Astrocyte (in vitro differentiated cells and primary cell): ENCODE measurements at regions not wholly inside any gene's neighbourhood (a gene's known extent, or its start where the extent isn't known, plus 50 kb on each side); places are given as distances from the start of the nearest gene placed in this dataset.

Source experiments
- DNase-seq: peaks from one replicate; pipeline ENCODE4 v3.0.0-alpha.2; 2010; ENCODE audit warnings: low read depth
- FAIRE-seq: peaks from 2 replicates; lab custom pipeline; 2011; peaks lifted over from hg19 to GRCh38; lab: Jason Lieb, UNC
- H2AFZ ChIP-seq: 2 replicates; pipeline ENCODE4 v1.6.0; 2012; ENCODE audit warnings: low read depth, low read length, inconsistent platforms
- H3K27ac ChIP-seq: 2 replicates; pipeline ENCODE4 v1.5.1; 2011; ENCODE audit warnings: low read depth, low read length, inconsistent platforms
- H3K27me3 ChIP-seq: 2 replicates; pipeline ENCODE4 v1.6.0; 2011; ENCODE audit warnings: low read length, inconsistent platforms; ENCODE audit not compliant: insufficient read depth
- H3K36me3 ChIP-seq: 2 replicates; pipeline ENCODE4 v1.5.1; 2011; ENCODE audit warnings: low read length, inconsistent platforms; ENCODE audit not compliant: insufficient read depth
- H3K4me1 ChIP-seq: 2 replicates; pipeline ENCODE4 v1.5.1; 2011; ENCODE audit warnings: low read length, inconsistent platforms; ENCODE audit not compliant: insufficient read depth
- H3K4me2 ChIP-seq: 2 replicates; pipeline ENCODE4 v1.6.0; 2012; ENCODE audit warnings: low read length, inconsistent platforms
- H3K4me3 ChIP-seq: 2 replicates; pipeline ENCODE4 v1.5.1; 2011; ENCODE audit warnings: low read depth, mild to moderate bottlenecking, low read length, inconsistent platforms; ENCODE audit not compliant: insufficient read depth
- H3K79me2 ChIP-seq: 2 replicates; pipeline ENCODE4 v1.6.0; 2012; ENCODE audit warnings: mild to moderate bottlenecking, low read length, inconsistent platforms; ENCODE audit not compliant: insufficient read depth
- H3K9ac ChIP-seq: 2 replicates; pipeline ENCODE4 v1.6.0; 2012; ENCODE audit warnings: mild to moderate bottlenecking, low read length, inconsistent platforms
- H3K9me3 ChIP-seq: 2 replicates; pipeline ENCODE4 v1.5.1; 2012; ENCODE audit warnings: low read depth, mild to moderate bottlenecking, low read length, inconsistent platforms; ENCODE audit not compliant: insufficient read depth
- H4K20me1 ChIP-seq: 2 replicates; pipeline ENCODE4 v1.6.0; 2012; ENCODE audit warnings: low read length, inconsistent platforms; ENCODE audit not compliant: insufficient read depth
- H3K27ac Mint-ChIP-seq: one replicate; pipeline ENCODE4 v1.8.0; 2021; ENCODE audit warnings: mild to moderate bottlenecking, mixed read lengths; ENCODE audit not compliant: unreplicated experiment
- H3K27me3 Mint-ChIP-seq: one replicate; pipeline ENCODE4 v1.8.0; 2021; ENCODE audit warnings: low read depth, mixed read lengths; ENCODE audit not compliant: unreplicated experiment
- H3K36me3 Mint-ChIP-seq: one replicate; pipeline ENCODE4 v1.8.0; 2021; ENCODE audit warnings: low read depth, mixed read lengths; ENCODE audit not compliant: unreplicated experiment
- H3K4me1 Mint-ChIP-seq: one replicate; pipeline ENCODE4 v1.8.0; 2021; ENCODE audit warnings: low read depth, mixed read lengths; ENCODE audit not compliant: unreplicated experiment
- H3K4me3 Mint-ChIP-seq: one replicate; pipeline ENCODE4 v1.8.0; 2021; ENCODE audit warnings: mild to moderate bottlenecking, moderate library complexity, mixed read lengths; ENCODE audit not compliant: unreplicated experiment
- H3K9me3 Mint-ChIP-seq: one replicate; pipeline ENCODE4 v1.8.0; 2021; ENCODE audit warnings: mild to moderate bottlenecking, mixed read lengths; ENCODE audit not compliant: unreplicated experiment
- CTCF ChIP-seq: IDR thresholded peaks from 2 replicates; pipeline ENCODE4 v1.5.1; 2011; ENCODE audit warnings: low read depth, mild to moderate bottlenecking, inconsistent platforms, low read length, moderate library complexity; ENCODE audit not compliant: insufficient read depth
- EZH2 ChIP-seq: IDR thresholded peaks from 2 replicates; pipeline ENCODE4 v1.6.1; 2012; ENCODE audit warnings: mild to moderate bottlenecking, low read length, inconsistent platforms; ENCODE audit not compliant: insufficient read depth

- H4K20me1 ChIP-seq, result no peaks in the 10 kb centered on the region
- peaks cover 4% of the 10 kb centered on the region for H3K9me3 Mint-ChIP-seq
- H3K36me3 ChIP-seq, result no peaks in the 10 kb centered on the region
- no peak overlapping the region for H3K9ac ChIP-seq
- no peak overlapping the region for H3K27ac Mint-ChIP-seq
- no peaks in the 10 kb centered on the region for H3K27me3 Mint-ChIP-seq
- H3K4me1 Mint-ChIP-seq, result peaks cover 25% of the 10 kb centered on the region
- FAIRE-seq, result no peak
- no peaks in the 10 kb centered on the region for H3K36me3 Mint-ChIP-seq
- TF ChIP-seq CTCF (no peak), EZH2 (no peak)
- no peak overlapping the region for H3K27ac ChIP-seq
- peaks cover 8% of the 10 kb centered on the region for H3K4me1 ChIP-seq
- no peak for DNase-seq
- H3K9me3 ChIP-seq, result no peaks in the 10 kb centered on the region
- no peaks in the 10 kb centered on the region for H3K79me2 ChIP-seq
- H2AFZ ChIP-seq, result no peak overlapping the region
- peaks cover 15% of the 10 kb centered on the region for H3K27me3 ChIP-seq
- no peak overlapping the region for H3K4me3 Mint-ChIP-seq
- no peak overlapping the region for H3K4me3 ChIP-seq
- H3K4me2 ChIP-seq, result no peak overlapping the region
These were observed 294.8 kb downstream of the CDC5L start for GRCh38 chr6:44682280-44682679.

DNA sequence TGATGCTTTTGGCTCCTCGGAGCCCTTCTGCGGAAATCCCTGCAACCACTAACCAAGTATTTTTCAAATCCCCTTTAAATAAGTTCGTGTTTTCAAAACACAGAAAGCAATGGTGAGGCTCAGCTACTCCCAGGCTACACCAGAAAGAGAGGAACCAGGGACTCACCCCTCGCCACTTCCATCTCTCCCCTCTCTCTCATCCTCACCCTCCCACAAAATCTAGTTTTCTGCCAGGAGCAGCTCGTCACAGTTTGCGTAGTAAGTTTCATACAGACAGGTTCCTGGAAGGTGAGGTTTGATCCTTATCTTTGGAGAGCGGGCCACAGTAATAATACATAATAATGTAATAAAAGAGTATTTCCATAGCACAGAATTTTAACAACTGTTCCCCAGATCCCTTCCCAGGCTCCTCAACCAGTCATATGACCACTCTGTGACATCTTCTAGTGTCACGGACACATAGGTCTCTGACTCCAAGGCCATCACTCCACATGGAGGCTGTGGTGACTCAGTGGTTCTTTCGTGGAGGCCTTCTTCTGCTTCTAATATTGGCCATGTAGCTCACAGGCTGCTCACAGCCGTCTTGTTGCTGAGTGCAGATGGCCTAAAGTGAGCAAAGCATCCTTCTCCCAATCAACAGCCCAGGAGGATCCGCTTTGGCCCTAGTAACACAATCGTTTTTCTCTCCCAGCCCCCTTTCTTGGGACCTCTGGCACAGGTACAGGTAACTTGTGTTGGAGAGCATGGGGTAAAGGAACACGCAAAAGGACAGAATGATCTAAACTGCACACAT, 295.7 kb downstream of the CDC5L start:
- Mint-ChIP-seq H3K4me1 (peaks cover 25% of the 10 kb centered on the region), H3K4me3 (no peak overlapping the region), H3K27me3 (no peaks in the 10 kb centered on the region), H3K9me3 (peaks cover 6% of the 10 kb centered on the region), H3K27ac (no peak overlapping the region), H3K36me3 (peaks cover 2% of the 10 kb centered on the region)
- no peak overlapping the region for H2AFZ ChIP-seq
- no peaks in the 10 kb centered on the region for H4K20me1 ChIP-seq
- H3K27ac ChIP-seq, result no peak overlapping the region
- H3K27me3 ChIP-seq, result peaks cover 15% of the 10 kb centered on the region
- no peaks in the 10 kb centered on the region for H3K79me2 ChIP-seq
- FAIRE-seq, result no peak
- no peaks in the 10 kb centered on the region for H3K36me3 ChIP-seq
- H3K4me3 ChIP-seq, result no peak overlapping the region
- no peaks in the 10 kb centered on the region for H3K9me3 ChIP-seq
- no peak overlapping the region for H3K4me2 ChIP-seq
- no peak for DNase-seq
- no peak for TF ChIP-seq EZH2
- no peak for TF ChIP-seq CTCF
- no peak overlapping the region for H3K9ac ChIP-seq
- H3K4me1 ChIP-seq, result peaks cover 8% of the 10 kb centered on the region

GRCh38 chr6:44685213-44685612, 297.7 kb downstream of the CDC5L start:
- Histone ChIP-seq H3K9ac (no peak overlapping the region), H3K4me3 (no peak overlapping the region), H2AFZ (no peak overlapping the region), H3K27me3 (peaks cover 15% of the 10 kb centered on the region), H4K20me1 (no peaks in the 10 kb centered on the region), H3K79me2 (no peaks in the 10 kb centered on the region), H3K36me3 (no peaks in the 10 kb centered on the region), H3K4me2 (no peak overlapping the region), H3K4me1 (peaks cover 8% of the 10 kb centered on the region), H3K9me3 (no peaks in the 10 kb centered on the region), H3K27ac (no peak overlapping the region)
- peak overlapping the region; percentile 84 for H3K27ac Mint-ChIP-seq
- peaks cover 17% of the 10 kb centered on the region for H3K4me1 Mint-ChIP-seq
- peaks cover 2% of the 10 kb centered on the region for H3K36me3 Mint-ChIP-seq
- peaks cover 12% of the 10 kb centered on the region for H3K9me3 Mint-ChIP-seq
- TF ChIP-seq EZH2 (no peak), CTCF (no peak)
- no peak for FAIRE-seq
- H3K27me3 Mint-ChIP-seq, result no peaks in the 10 kb centered on the region
- DNase-seq, result no peak
- no peak overlapping the region for H3K4me3 Mint-ChIP-seq
